Small intestine (tissue), 7 donors: ENCODE measurements at regions not wholly inside any gene's neighbourhood (a gene's known extent, or its start where the extent isn't known, plus 50 kb on each side); places are given as distances from the start of the nearest gene placed in this dataset.
"Not testable (repeated sequence)": the region's sequence is repeated elsewhere in the genome, so short reads cannot be mapped to it uniquely, and the experiment has no call there.

Experiments used
- DNase-seq, 2 donors: peaks; one replicate each; pipeline versions ENCODE4 v3.0.0 to v3.0.0-alpha.2; 2013
- FAIRE-seq: peaks from 2 replicates; lab custom pipeline; 2012; peaks lifted over from hg19 to GRCh38; lab: Jason Lieb, UNC
- H3K27ac ChIP-seq, 3 donors: one replicate each; pipeline ENCODE4 v1.5.1; 2013; ENCODE audit warnings: low read length in 2 of 3, mild to moderate bottlenecking in 2 of 3, control low read depth in 1 of 3, inconsistent platforms in 1 of 3, low read depth in 1 of 3, moderate library complexity in 1 of 3
- H3K27me3 ChIP-seq, 3 donors: one replicate each; pipeline ENCODE4 v1.6.1; 2013; ENCODE audit warnings: low read length in 3 of 3, inconsistent platforms in 1 of 3; ENCODE audit not compliant: control insufficient read depth in 3 of 3, insufficient read depth in 3 of 3
- H3K36me3 ChIP-seq, 3 donors: one replicate each; pipeline ENCODE4 v1.6.1; 2013; ENCODE audit warnings: low read length in 3 of 3, inconsistent platforms in 1 of 3, low read depth in 1 of 3, mild to moderate bottlenecking in 1 of 3, moderate library complexity in 1 of 3; ENCODE audit not compliant: control insufficient read depth in 3 of 3, insufficient read depth in 2 of 3
- H3K4me1 ChIP-seq, 3 donors: one replicate each; pipeline ENCODE4 v1.6.1; 2013; ENCODE audit warnings: low read length in 2 of 3, inconsistent platforms in 1 of 3, low read depth in 1 of 3, mild to moderate bottlenecking in 1 of 3, moderate library complexity in 1 of 3; ENCODE audit not compliant: control insufficient read depth in 3 of 3, insufficient read depth in 2 of 3
- H3K4me3 ChIP-seq, 3 donors: one replicate each; pipeline ENCODE4 v1.5.1; 2013; ENCODE audit warnings: low read length in 3 of 3, control low read depth in 1 of 3, inconsistent platforms in 1 of 3, low read depth in 1 of 3, mild to moderate bottlenecking in 1 of 3, moderate library complexity in 1 of 3
- H3K9me3 ChIP-seq, 2 donors: one replicate each; pipeline ENCODE4 v1.6.1; 2013; ENCODE audit warnings: low read depth in 1 of 2, low read length in 1 of 2; ENCODE audit not compliant: control insufficient read depth in 2 of 2, insufficient read depth in 1 of 2
- WGBS, 3 donors: extraction: QIAGEN DNeasy Blood & Tissue Kit; methylation state at CpG; one replicate each; pipeline ENCODE4 v1.1.7; 2013; 5-methylcytosine and 5-hydroxymethylcytosine counted together
- donor health status: healthy with polysubstance abuse.
- donor health status: control.
- donor health status: control.
- donor health status: Bipolar disorder and iron deficiency.
- donor health status: healthy.

- Histone ChIP-seq H3K4me1 (no peaks in the 10 kb centered on the region), H3K36me3 (no peaks in the 10 kb centered on the region), H3K27me3 (no peaks in the 10 kb centered on the region), H3K4me3 (no peak overlapping the region), H3K9me3 (peaks cover 0 to 2% of the 10 kb centered on the region in 2 donors), H3K27ac (no peak overlapping the region)
- DNase-seq (peak in 1 of 2 donors; percentile 2), FAIRE-seq (no peak)
- WGBS, 3 donors, result 25 to 42% (median 39%) methylated on average over 5 of the region's 5 CpGs
These were observed 378.8 kb upstream of the NRSN1 start for GRCh38 chr6:23747239-23747638.

GRCh38 chr6:23752414-23752813, 373.6 kb upstream of the NRSN1 start:
- H3K4me3 ChIP-seq, result no peak overlapping the region
- DNase-seq (no peak), FAIRE-seq (no peak)
- H3K36me3 ChIP-seq, result no peaks in the 10 kb centered on the region
- WGBS, 3 donors, result 74 to 78% (median 76%) methylated on average over 1 of the region's 1 CpG
- no peak overlapping the region for H3K27ac ChIP-seq
- H3K27me3 ChIP-seq, result no peaks in the 10 kb centered on the region
- no peaks in the 10 kb centered on the region for H3K9me3 ChIP-seq
- H3K4me1 ChIP-seq, result no peaks in the 10 kb centered on the region

- Histone ChIP-seq H3K4me1 (no peaks in the 10 kb centered on the region), H3K9me3 (no peaks in the 10 kb centered on the region), H3K27ac (no peak overlapping the region), H3K4me3 (no peak overlapping the region), H3K36me3 (no peaks in the 10 kb centered on the region), H3K27me3 (no peaks in the 10 kb centered on the region)
- 80 to 86% (median 85%) methylated on average over 1 of the region's 1 CpG for WGBS, 3 donors
- DNase-seq (no peak), FAIRE-seq (no peak)
These were observed 371.8 kb upstream of the NRSN1 start for GRCh38 chr6:23754197-23754596.

- Histone ChIP-seq H3K27ac (no peak overlapping the region), H3K27me3 (no peaks in the 10 kb centered on the region), H3K4me3 (no peak overlapping the region), H3K36me3 (no peaks in the 10 kb centered on the region), H3K9me3 (no peaks in the 10 kb centered on the region), H3K4me1 (no peaks in the 10 kb centered on the region)
- 85 to 91% (median 89%) methylated on average over 5 of the region's 5 CpGs for WGBS, 3 donors
- no peak for DNase-seq
- no peak for FAIRE-seq
These were observed 350.9 kb upstream of the NRSN1 start for GRCh38 chr6:23775127-23775526.

- Histone ChIP-seq H3K4me3 (no peak overlapping the region), H3K27me3 (no peaks in the 10 kb centered on the region), H3K9me3 (no peaks in the 10 kb centered on the region), H3K36me3 (no peaks in the 10 kb centered on the region), H3K27ac (no peak overlapping the region), H3K4me1 (no peaks in the 10 kb centered on the region)
- DNase-seq, result no peak
- FAIRE-seq, result no peak
- WGBS, 3 donors, result 13 to 44% (median 42%) methylated on average over 2 of the region's 2 CpGs
These were observed 342.1 kb upstream of the NRSN1 start for GRCh38 chr6:23783901-23784300.

GRCh38 chr6:23784301-23784919, 341.6 kb upstream of the NRSN1 start:
- no peak for FAIRE-seq
- Histone ChIP-seq H3K9me3 (no peaks in the 10 kb centered on the region), H3K4me1 (no peaks in the 10 kb centered on the region), H3K36me3 (no peaks in the 10 kb centered on the region), H3K4me3 (no peak overlapping the region), H3K27ac (no peak overlapping the region), H3K27me3 (no peaks in the 10 kb centered on the region)
- 48 to 67% (median 62%) methylated on average over 7 of the region's 7 CpGs for WGBS, 3 donors
- no peak for DNase-seq

GRCh38 chr6:23790756-23791155, 335.3 kb upstream of the NRSN1 start:
- 63 to 75% (median 72%) methylated on average over 2 of the region's 2 CpGs for WGBS, 3 donors
- FAIRE-seq (no peak), DNase-seq (no peak)
- Histone ChIP-seq H3K27ac (no peak overlapping the region), H3K9me3 (no peaks in the 10 kb centered on the region), H3K36me3 (no peaks in the 10 kb centered on the region), H3K4me3 (no peak overlapping the region), H3K4me1 (no peaks in the 10 kb centered on the region), H3K27me3 (no peaks in the 10 kb centered on the region)

- DNase-seq, result no peak
- Histone ChIP-seq H3K36me3 (no peaks in the 10 kb centered on the region), H3K27me3 (no peaks in the 10 kb centered on the region), H3K4me3 (no peak overlapping the region), H3K27ac (no peak overlapping the region), H3K9me3 (no peaks in the 10 kb centered on the region), H3K4me1 (no peaks in the 10 kb centered on the region)
- WGBS, 3 donors, result 85 to 87% (median 86%) methylated on average over 1 of the region's 1 CpG
- FAIRE-seq, result no peak
These were observed 329.0 kb upstream of the NRSN1 start for GRCh38 chr6:23797041-23797440.

- not testable (repeated sequence) for H3K27ac ChIP-seq, H3K4me1 ChIP-seq, DNase-seq, FAIRE-seq, H3K9me3 ChIP-seq, H3K27me3 ChIP-seq, H3K4me3 ChIP-seq, H3K36me3 ChIP-seq
- 79 to 88% (median 80%) methylated on average over 15 of the region's 15 CpGs for WGBS, 3 donors
These were observed 321.7 kb upstream of the NRSN1 start for GRCh38 chr6:23804289-23804688.
